Mesothelial cell of epicardium (in vitro differentiated cells): ENCODE measurements at regions not wholly inside any gene's neighbourhood (a gene's known extent, or its start where the extent isn't known, plus 50 kb on each side); places are given as distances from the start of the nearest gene placed in this dataset.
"Not testable (repeated sequence)": the region's sequence is repeated elsewhere in the genome, so short reads cannot be mapped to it uniquely, and the experiment has no call there.

Experiments
- DNase-seq, 2 experiments: peaks; one replicate each; pipeline ENCODE4 v3.0.0; 2021; ENCODE audit warnings: low spot score in 2 of 2; ENCODE audit not compliant: unreplicated experiment in 2 of 2
- H3K27ac Mint-ChIP-seq: 2 replicates; pipeline ENCODE4 v1.8.0; 2021; ENCODE audit warnings: mixed read lengths
- H3K27me3 Mint-ChIP-seq: 2 replicates; pipeline ENCODE4 v1.8.0; 2021; ENCODE audit warnings: low read depth, mixed read lengths
- H3K36me3 Mint-ChIP-seq: 2 replicates; pipeline ENCODE4 v1.8.0; 2021; ENCODE audit warnings: mixed read lengths
- H3K4me1 Mint-ChIP-seq: 2 replicates; pipeline ENCODE4 v1.8.0; 2021; ENCODE audit warnings: mixed read lengths
- H3K4me3 Mint-ChIP-seq: 2 replicates; pipeline ENCODE4 v1.8.0; 2021; ENCODE audit warnings: mild to moderate bottlenecking, moderate library complexity, mixed read lengths
- H3K9me3 Mint-ChIP-seq: 2 replicates; pipeline ENCODE4 v1.8.0; 2021; ENCODE audit warnings: mixed read lengths
- TF ChIP-seq, protein P1 (sequence below): fragments of 200-600 bp; sonication (generic); IDR thresholded peaks from one replicate; pipeline ENCODE4 v1.5.0; 2021; ENCODE audit warnings: antibody characterized with exemption; ENCODE audit not compliant: unreplicated experiment

DNA sequence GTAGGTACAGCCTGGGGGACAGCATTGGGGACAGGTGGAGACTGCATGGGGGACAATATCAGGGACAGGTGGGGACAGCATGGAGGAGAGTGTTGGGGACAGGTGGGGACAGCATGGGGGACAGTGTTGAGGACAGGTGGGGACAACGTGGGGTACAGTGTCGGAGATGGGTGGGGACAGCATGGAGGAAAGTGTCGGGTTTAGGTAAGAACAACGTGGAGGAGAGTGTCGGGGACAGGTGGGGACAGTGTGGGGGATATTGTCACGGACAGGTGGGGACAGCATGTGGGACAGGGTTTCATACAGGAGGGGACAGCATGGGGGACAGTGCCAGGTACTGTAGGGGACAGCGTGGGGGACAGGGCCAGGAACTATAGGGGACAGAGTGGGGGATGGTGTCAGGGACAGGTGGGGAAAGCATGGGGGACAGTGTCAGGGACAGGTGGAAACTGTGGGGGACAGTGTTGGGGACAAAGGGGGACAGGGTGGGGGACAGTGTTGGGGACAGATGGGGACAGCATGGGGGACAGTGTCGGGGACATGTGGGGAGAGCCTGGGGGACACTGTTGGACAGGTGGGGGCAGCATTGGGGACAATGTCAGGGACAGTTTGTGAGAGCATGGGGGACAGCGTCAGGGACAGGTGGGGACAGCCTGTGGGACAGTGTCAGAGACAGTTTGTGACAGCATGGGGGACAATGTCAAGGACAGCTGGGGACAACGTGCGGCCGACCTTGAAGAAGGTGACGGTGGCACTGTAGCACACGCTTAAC lies 213.1 kb downstream of the TMEM121 start:
- DNase-seq: no peak
- H3K27me3 Mint-ChIP-seq: no peaks in the 10 kb centered on the region
- H3K9me3 Mint-ChIP-seq: peaks cover 6% of the 10 kb centered on the region
- no peaks in the 10 kb centered on the region for H3K4me1 Mint-ChIP-seq
- H3K4me3 Mint-ChIP-seq: no peak overlapping the region
- peaks cover 4% of the 10 kb centered on the region for H3K36me3 Mint-ChIP-seq
- TF ChIP-seq, protein P1, sequence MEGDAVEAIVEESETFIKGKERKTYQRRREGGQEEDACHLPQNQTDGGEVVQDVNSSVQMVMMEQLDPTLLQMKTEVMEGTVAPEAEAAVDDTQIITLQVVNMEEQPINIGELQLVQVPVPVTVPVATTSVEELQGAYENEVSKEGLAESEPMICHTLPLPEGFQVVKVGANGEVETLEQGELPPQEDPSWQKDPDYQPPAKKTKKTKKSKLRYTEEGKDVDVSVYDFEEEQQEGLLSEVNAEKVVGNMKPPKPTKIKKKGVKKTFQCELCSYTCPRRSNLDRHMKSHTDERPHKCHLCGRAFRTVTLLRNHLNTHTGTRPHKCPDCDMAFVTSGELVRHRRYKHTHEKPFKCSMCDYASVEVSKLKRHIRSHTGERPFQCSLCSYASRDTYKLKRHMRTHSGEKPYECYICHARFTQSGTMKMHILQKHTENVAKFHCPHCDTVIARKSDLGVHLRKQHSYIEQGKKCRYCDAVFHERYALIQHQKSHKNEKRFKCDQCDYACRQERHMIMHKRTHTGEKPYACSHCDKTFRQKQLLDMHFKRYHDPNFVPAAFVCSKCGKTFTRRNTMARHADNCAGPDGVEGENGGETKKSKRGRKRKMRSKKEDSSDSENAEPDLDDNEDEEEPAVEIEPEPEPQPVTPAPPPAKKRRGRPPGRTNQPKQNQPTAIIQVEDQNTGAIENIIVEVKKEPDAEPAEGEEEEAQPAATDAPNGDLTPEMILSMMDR: no peak
- H3K27ac Mint-ChIP-seq: no peak overlapping the region

DNA sequence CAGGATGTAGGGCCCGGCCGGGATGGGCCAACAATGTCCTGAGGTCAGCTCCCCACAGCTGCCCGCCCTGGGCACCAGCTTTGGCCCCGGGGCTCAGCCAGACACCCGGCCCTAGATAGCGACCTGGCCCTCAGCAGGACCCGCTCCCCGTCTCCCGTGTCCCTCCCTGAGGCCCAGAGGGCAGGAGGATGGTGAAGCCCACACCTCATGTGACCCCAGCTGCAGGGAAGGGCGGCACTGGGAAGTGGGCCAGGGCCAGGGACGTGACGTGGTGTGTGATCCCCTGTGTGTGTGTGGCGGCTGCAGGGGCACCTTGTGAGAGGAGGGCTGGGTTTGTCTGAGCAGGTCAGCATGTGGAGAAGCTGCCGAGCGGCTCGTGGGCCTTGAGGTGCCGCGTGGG lies 213.9 kb downstream of the TMEM121 start:
- H3K27me3 Mint-ChIP-seq: not testable (repeated sequence)

DNA sequence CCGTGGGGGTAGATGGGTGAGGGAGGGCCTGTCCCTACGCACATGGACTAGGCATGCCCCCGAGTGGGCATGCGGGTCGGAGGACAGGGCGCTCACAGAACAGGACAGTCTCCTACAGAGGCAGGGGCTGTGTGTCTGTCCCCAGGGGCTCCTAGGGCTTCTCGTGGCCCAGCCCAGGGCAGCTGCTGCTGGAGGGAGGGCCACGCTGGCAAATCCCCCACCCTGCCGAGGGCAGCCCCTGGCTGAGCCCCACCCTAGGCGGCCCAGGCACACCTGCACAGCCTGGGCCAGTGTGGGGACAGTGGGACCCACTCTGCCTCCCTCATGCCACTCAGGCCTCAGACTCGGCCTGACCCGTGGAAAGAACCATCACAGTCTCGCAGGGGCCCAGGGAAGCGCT lies 214.6 kb downstream of the TMEM121 start:
- not testable (repeated sequence) for H3K36me3 Mint-ChIP-seq, DNase-seq, H3K27ac Mint-ChIP-seq, H3K27me3 Mint-ChIP-seq, H3K4me3 Mint-ChIP-seq, H3K4me1 Mint-ChIP-seq, H3K9me3 Mint-ChIP-seq

More for the DNA sequence above, 213.9 kb downstream of the TMEM121 start:
- not testable (repeated sequence) for DNase-seq, H3K9me3 Mint-ChIP-seq, H3K4me3 Mint-ChIP-seq, H3K4me1 Mint-ChIP-seq, H3K36me3 Mint-ChIP-seq, H3K27ac Mint-ChIP-seq

DNA sequence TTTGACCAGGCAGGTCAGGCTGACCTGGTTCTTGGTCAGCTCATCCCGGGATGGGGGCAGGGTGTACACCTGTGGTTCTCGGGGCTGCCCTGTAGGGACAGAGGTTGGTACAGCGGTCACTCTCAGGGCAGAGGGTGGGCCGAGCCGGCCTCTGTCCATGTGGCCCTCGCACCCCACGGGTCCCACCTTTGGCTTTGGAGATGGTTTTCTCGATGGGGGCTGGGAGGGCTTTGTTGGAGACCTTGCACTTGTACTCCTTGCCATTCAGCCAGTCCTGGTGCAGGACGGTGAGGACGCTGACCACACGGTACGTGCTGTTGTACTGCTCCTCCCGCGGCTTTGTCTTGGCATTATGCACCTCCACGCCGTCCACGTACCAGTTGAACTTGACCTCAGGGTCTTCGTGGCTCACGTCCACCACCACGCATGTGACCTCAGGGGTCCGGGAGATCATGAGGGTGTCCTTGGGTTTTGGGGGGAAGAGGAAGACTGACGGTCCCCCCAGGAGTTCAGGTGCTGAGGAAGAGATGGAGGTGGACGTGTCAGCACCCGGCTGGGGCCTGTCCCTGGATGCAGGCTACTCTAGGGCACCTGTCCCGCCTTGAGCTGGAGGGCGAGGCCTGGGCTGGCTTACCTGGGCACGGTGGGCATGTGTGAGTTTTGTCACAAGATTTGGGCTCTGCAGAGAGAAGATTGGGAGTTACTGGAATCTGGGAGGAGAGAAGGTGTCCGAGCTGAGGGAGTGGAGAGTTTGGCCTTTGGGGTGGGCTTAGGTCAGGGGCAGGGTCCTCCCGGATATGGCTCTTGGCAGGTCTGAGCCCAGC lies 215.5 kb downstream of the TMEM121 start:
- not testable (repeated sequence) for H3K4me3 Mint-ChIP-seq, DNase-seq, H3K27me3 Mint-ChIP-seq, H3K36me3 Mint-ChIP-seq, H3K9me3 Mint-ChIP-seq, H3K27ac Mint-ChIP-seq, H3K4me1 Mint-ChIP-seq

DNA sequence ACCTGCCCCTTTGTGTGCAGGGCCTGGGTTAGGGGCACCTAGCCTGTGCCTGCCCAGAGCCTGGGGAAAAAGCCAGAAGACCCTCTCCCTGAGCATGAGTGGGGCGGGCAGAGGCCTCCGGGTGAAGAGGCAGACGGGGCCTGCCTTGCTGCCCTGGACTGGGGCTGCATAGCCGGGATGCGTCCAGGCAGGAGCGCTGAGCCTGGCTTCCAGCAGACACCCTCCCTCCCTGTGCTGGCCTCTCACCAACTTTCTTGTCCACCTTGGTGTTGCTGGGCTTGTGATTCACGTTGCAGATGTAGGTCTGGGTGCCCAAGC lies 216.1 kb downstream of the TMEM121 start:
- TF ChIP-seq, protein P1: no peak
- no peak overlapping the region for H3K4me3 Mint-ChIP-seq
- peaks cover 4% of the 10 kb centered on the region for H3K36me3 Mint-ChIP-seq
- no peaks in the 10 kb centered on the region for H3K27me3 Mint-ChIP-seq
- no peak for DNase-seq
- H3K4me1 Mint-ChIP-seq: no peaks in the 10 kb centered on the region
- peaks cover 6% of the 10 kb centered on the region for H3K9me3 Mint-ChIP-seq
- no peak overlapping the region for H3K27ac Mint-ChIP-seq

DNA sequence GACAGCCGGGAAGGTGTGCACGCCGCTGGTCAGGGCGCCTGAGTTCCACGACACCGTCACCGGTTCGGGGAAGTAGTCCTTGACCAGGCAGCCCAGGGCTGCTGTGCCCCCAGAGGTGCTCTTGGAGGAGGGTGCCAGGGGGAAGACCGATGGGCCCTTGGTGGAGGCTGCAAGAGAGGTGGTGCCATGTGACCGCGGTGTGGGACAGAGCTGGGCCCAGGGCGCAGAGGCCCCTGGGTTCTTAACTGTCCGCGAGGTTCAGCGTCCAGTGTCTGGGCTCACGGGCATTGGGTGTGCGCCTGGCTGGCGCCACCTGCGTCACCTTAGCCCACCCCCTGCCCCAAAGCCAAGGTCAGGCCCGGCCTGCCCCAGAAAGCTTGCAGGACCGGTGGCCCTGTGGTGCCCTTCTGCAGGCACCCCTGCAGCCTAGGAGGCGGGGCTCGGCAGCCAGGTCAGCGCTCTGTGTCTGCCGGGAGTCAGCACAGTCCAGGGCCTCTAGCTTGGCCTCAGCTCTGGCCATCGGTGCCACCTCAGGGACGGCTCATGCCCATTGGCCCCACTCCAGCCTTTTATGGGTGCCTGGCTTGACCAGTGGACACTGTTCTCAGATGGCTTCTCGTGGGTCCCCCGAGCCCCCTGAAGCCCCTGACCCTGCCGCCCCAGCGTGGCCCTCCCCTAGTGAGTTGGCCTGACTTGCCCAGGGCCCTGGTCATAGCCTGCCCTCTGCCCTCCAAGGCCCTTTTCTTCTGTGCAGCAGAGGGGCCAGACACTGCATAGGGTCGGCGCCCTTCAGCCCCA lies 216.7 kb downstream of the TMEM121 start:
- H3K27ac Mint-ChIP-seq, H3K9me3 Mint-ChIP-seq, DNase-seq, H3K27me3 Mint-ChIP-seq, H3K4me3 Mint-ChIP-seq, H3K4me1 Mint-ChIP-seq, H3K36me3 Mint-ChIP-seq: not testable (repeated sequence)

DNA sequence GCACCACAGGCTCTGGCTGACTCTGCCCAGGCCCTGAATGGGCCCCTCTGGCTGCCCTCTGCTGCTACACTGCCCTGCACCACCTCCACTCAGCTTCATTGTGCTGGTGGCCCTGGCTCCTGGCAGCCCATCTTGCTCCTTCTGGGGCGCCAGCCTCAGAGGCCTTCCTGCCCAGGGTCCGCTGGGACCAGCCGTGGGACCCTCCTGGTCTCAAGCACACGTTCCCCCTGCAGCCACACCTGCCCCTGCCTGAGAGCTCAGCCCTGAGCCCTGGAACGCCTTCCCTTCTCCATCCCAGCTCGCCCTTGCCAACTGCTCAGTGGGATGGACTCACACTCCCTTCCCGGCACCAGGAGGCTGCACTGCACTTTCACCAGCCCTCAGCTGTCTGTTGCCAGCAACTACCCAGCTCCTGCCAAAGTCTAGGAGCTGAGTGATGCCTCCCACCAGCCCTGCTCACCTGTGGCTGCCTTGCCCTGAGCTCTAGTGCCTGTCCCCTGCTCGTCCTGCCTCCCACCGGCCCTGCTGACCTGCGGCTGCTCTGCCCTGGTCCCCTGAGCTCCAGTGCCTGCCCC lies 217.9 kb downstream of the TMEM121 start:
- H3K27me3 Mint-ChIP-seq, DNase-seq, H3K4me3 Mint-ChIP-seq, H3K4me1 Mint-ChIP-seq, H3K36me3 Mint-ChIP-seq, H3K27ac Mint-ChIP-seq: not testable (repeated sequence)
- H3K9me3 Mint-ChIP-seq: peaks cover 11% of the 10 kb centered on the region
